Adrenal gland (tissue), 5 donors: ENCODE measurements at regions not wholly inside any gene's neighbourhood (a gene's known extent, or its start where the extent isn't known, plus 50 kb on each side); places are given as distances from the start of the nearest gene placed in this dataset.

Source experiments
- CTCF ChIP-seq, 6 experiments: fragments of 450-650 bp in 4 of 6; fragments of 200-600 bp in 2 of 6; sonication (generic) in 1 of 6; IDR thresholded peaks; 1 replicate in 5 of 6; 2 replicates in 1 of 6; pipeline versions ENCODE4 v1.5.1 to v1.8.0; 2016 to 2021; ENCODE audit warnings: antibody characterized with exemption in 6 of 6, mild to moderate bottlenecking in 2 of 6, moderate library complexity in 1 of 6
- POLR2A ChIP-seq, 2 donors: fragments of 450-650 bp; IDR thresholded peaks; one replicate each; pipeline ENCODE4 v1.6.1; 2017; ENCODE audit warnings: antibody characterized with exemption in 2 of 2, mild to moderate bottlenecking in 2 of 2, moderate library complexity in 1 of 2
- donor health status: DM: no; HTN: no; CAD: no.

GRCh38 chr12:124713436-124714082 lies 146.1 kb upstream of the NCOR2 start:
- TF ChIP-seq CTCF (IDR thresholded peaks at IDR 0.05) (no peak), POLR2A (IDR thresholded peaks at IDR 0.05) (peak in 1 of 2 donors; percentile 31)
